Jurkat, Clone E6-1 (cell line): ENCODE measurements at regions not wholly inside any gene's neighbourhood (a gene's known extent, or its start where the extent isn't known, plus 50 kb on each side); places are given as distances from the start of the nearest gene placed in this dataset.

ENCODE experiments used
- DNase-seq: peaks from one replicate; pipeline ENCODE4 v3.0.0-alpha.2; 2011; ENCODE audit warnings: low read depth, low spot score
- H3K4me3 ChIP-seq: 2 replicates; pipeline ENCODE4 v1.5.1; 2011; ENCODE audit warnings: mild to moderate bottlenecking, low read length, control low read depth, moderate library complexity

DNA sequence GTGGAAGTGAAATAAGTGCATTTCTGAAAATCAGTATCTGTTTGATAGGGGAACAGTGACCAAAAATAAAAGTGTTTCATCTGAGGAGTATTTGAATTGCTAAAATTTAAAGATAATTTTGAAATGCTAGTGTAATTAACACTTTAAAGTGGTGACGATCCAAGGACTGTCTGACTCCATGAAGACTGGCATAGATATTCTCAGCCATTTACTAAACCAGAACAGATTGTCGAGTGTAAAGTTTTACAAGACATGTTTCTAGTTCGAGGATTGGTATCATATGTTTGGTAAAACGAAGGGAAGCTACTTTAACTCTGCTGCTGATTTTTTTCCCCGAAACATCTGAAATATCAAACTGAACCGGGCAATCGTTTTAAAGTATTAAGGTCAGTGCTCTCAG is 417.9 kb downstream of the EPHA4 start:
- no peak for DNase-seq
- no peak overlapping the region for H3K4me3 ChIP-seq

- no peak overlapping the region for H3K4me3 ChIP-seq
- no peak for DNase-seq
Measured at GRCh38 chr2:221156062-221156734, 415.9 kb downstream of the EPHA4 start.

DNA sequence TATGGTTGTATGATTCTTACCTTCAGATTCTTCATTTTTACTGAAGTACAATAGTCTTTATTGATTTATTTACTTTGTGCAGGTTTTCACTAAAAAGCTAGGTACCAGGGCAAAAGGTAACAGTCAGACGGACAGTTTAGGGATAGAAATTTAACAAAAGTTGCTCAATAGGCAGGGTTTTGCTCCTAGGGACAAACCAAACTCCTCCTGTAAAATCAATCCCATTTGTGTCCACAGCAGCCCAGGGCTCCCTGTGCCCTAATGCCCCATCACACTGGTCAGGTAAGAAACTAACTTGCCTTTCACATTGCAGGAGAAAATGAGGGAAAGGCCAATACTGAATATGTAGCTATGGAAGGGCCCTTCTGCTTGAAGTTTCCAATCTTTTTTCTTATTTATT is 410.9 kb downstream of the EPHA4 start:
- no peak overlapping the region for H3K4me3 ChIP-seq
- DNase-seq: no peak

- DNase-seq: no peak
- H3K4me3 ChIP-seq: no peak overlapping the region
Measured at GRCh38 chr2:221166292-221166691, 405.8 kb downstream of the EPHA4 start.

DNA sequence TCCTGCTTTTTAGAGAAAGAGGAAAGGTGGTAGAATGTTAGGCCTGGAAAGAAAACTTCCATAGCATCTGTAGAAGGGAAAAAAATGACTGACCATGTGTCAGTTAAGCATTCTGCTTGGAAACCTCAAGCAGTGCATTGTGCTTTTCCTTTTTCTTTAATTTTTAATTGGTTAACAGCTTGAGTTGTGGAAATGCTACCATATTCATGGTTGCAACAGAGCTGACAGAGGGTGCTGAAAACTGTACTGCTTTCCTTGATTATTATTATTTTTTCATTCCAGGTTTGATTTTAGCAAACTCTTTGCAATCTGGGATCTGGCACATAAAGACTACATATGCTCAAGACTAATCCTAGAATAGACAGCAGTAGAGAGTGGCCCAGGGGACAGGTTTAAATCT is 404.5 kb downstream of the EPHA4 start:
- DNase-seq: no peak
- H3K4me3 ChIP-seq: no peak overlapping the region

GRCh38 chr2:221169724-221170123 is 402.4 kb downstream of the EPHA4 start:
- H3K4me3 ChIP-seq: no peak overlapping the region
- DNase-seq: no peak

GRCh38 chr2:221170548-221170947 is 401.6 kb downstream of the EPHA4 start:
- DNase-seq: no peak
- no peak overlapping the region for H3K4me3 ChIP-seq

DNA sequence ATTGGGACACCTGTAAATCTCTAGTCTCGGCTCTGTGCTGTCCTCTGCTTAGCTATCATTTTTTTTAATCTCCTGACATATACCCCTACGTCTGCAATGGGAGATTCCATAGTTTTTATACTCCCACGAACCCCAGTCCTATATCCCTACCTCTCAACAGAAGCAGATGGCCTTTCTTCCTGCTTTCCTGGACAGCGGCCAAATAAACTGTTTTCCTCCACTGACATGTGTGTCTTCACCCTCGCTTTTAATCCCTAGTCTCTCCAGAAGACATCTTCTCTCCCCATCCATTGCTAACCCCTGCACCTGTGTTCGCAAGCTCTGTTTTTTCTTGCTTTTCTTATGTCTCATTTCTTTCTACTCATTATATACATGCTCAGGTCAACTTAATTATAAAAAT is 395.4 kb downstream of the EPHA4 start:
- DNase-seq: no peak

GRCh38 chr2:221178139-221178538 is 394.0 kb downstream of the EPHA4 start:
- no peak for DNase-seq

More for the DNA sequence above, 395.4 kb downstream of the EPHA4 start:
- no peak overlapping the region for H3K4me3 ChIP-seq

GRCh38 chr2:221186873-221187272 is 385.2 kb downstream of the EPHA4 start:
- DNase-seq: no peak

More at GRCh38 chr2:221178139-221178538, 394.0 kb downstream of the EPHA4 start:
- no peak overlapping the region for H3K4me3 ChIP-seq

GRCh38 chr2:221189431-221190067 is 382.6 kb downstream of the EPHA4 start:
- no peak for DNase-seq
- H3K4me3 ChIP-seq: no peak overlapping the region

More at GRCh38 chr2:221186873-221187272, 385.2 kb downstream of the EPHA4 start:
- H3K4me3 ChIP-seq: no peak overlapping the region

DNA sequence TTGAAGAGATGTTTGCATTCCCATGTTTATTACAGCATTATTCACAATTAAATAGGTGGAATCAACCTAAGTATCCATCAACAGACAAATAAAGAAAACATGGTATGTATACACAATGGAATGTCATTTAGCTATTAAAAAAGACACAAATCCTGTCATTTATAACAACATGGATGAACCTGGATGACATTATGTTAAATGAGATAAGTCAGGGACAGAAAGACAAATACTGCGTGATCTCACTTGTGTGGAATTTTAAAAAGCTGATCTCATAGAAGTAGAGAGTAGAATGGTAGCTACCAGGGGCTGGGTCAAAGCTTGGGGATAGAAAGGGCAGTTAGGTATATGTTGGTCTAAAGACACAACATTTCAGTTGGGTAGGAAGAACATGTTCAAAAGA is 376.3 kb downstream of the EPHA4 start:
- H3K4me3 ChIP-seq: no peak overlapping the region
- no peak for DNase-seq

DNA sequence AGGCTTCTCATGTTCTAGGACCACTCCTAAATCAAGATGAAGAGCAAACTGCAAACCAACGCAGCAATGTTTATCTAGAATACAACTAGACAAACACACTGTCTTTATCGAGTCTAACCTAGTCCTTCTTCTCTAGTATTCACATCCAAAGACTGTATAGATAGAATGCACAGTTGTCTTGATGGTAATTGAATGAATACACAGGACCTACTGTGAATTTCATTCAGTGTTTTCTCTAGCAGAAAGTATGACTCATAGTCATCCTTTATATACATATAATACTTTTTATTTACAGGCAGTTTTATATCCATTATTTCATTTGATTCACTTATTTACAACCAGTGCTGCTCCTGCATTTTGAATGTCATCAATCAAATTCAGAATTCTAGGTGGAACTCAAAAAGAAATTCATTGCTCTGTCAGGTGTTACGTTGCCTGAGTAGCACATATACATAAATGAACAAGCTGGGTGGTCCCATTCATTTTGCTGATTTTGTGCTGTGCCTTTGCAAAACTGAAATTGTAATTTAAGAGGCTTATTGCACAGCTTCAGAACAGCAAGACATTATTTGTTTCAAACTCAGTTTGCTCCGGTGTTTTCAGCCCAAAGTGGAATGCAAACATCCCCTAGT is 374.8 kb downstream of the EPHA4 start:
- no peak for DNase-seq
- no peak overlapping the region for H3K4me3 ChIP-seq

DNA sequence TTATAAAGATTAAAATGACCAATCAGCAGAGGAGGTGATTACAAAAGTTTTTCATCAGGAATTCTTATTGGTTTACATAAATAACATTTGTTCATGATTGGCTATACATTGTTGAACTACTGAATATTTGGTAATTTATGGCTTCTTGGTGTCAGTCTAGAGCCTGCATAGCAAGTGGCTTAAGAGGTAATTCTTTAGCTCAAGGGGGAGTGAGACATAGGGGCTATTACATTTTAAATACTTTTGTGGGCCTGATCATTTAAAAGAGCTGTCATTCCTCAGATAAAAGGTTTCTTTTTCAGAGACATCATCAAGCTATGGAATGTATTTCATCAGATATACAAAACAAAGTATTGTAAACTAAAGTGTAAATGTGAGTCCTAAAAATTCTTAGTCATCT is 373.8 kb downstream of the EPHA4 start:
- H3K4me3 ChIP-seq: no peak overlapping the region
- DNase-seq: no peak

- no peak overlapping the region for H3K4me3 ChIP-seq
- no peak for DNase-seq
Measured at GRCh38 chr2:221200184-221200839, 371.8 kb downstream of the EPHA4 start.

DNA sequence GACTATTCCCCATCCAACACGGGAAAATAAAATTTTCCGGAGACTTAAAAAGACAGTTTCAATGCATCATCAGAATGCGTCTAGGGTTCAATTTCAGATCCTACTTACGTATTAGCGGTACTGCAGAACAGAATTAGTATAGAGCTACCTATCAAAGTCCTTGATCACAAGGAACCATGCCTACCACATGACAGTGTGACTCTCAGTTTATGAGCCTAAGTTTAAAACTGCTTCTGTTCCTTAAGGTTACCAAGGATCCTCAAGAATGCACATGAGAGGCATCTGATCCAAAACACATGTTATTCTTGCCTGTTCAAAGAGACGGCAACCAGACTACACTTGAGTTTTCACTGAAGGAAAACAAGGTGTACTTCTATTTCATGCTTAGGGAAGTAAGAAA is 369.7 kb downstream of the EPHA4 start:
- no peak for DNase-seq
- no peak overlapping the region for H3K4me3 ChIP-seq

DNA sequence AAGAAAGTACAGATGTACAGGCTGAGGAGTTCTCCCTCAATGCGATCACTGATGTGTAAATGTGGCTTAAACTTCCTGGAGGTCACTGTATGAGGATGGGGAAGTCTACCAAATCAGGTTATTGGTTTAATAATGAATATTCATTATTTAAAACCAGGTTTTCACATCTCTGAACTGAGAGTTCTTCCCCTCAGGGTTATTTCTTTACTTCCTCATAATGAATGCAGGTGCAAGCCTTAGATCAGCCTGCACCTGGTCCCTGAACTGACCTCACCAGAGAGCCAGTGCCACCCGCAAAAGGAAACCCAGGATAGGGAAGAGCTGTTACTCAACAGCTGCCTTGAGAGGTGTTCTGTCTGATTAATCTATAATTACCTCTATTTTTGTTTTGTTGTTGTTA is 369.0 kb downstream of the EPHA4 start:
- no peak for DNase-seq
- no peak overlapping the region for H3K4me3 ChIP-seq

DNA sequence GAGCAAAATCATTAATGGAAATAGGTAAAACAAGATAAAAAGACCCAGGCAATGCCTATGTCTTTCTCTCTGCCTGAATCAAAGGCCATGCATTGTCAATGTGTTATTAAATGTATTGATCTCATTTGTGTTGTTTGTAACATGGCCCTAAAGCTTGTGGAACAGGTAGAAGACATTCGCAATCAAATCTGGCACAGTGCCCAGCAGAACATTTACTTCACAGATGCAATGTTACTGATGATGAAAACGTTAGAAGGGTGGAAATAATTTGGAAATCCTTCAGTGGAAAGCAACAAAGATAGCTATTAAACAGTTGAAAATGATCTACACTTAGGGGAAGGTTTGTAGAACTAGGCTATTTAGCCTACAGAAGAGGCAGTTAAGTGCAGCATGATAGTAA is 368.2 kb downstream of the EPHA4 start:
- no peak overlapping the region for H3K4me3 ChIP-seq
- no peak for DNase-seq

DNA sequence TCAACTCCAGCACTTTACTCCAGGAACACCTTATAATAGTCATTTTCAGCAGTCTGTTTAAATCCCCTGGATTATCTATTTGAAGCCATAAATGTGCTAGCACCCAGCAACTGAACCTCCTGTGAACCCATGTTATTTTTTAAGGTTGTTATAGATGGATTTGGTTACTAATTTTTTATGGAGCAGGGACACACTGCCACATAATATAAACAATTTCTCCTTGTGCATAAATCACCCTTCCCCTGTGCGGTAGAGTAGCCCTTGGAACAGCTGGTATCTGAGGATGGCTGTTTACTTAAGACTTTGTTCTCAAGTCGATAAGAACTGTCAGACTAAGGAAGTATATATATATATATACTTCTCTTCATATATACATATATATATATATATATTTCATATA is 367.4 kb downstream of the EPHA4 start:
- DNase-seq: no peak
- no peak overlapping the region for H3K4me3 ChIP-seq

DNA sequence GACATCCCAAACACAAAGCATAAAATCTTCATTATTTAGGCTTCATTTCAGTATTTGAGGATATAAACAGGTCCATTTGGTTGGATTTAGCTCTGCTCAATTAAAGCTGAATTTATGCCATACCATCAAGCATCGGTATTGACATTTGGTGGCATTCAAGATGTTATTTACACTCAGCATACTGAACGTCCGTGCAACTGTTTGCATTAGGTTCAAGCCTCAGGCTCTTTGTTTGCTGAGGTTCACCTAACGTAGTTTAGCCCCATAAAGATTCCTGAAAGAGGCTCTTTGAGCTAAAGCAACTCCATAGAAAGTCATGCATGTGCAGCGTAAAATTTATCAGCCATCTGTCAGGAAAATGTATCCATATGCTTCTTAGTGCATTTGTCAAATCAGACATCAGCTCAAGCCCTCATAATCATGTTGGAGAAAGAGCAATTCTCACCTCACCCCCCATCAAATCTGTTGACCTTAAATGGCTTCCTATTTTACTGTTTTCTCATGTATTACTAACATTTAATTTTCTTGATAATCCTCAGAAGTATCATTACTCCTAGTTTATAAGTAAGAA is 366.9 kb downstream of the EPHA4 start:
- DNase-seq: no peak
- H3K4me3 ChIP-seq: no peak overlapping the region
